ENCODE measurements at regions not wholly inside any gene's neighbourhood (a gene's known extent, or its start where the extent isn't known, plus 50 kb on each side); places are given as distances from the start of the nearest gene placed in this dataset.

- H3K27ac ChIP-seq (ENCODE audit: low read length) = no peak overlapping the region
- ATAC-seq (ENCODE audit: insufficient read depth, low read depth) (no peak), DNase-seq (no peak)
- H3K27me3 ChIP-seq (ENCODE audit: insufficient read depth, low read length, poor library complexity) = no peaks in the 10 kb centered on the region
- H3K4me3 ChIP-seq (ENCODE audit: low read depth in 1 of 2, low read length in 2 of 2) = no peak overlapping the region
- H3K4me1 ChIP-seq (ENCODE audit: insufficient read depth, low read length) = no peaks in the 10 kb centered on the region
- H2AFZ ChIP-seq (ENCODE audit: low read depth, low read length) = no peak overlapping the region
- no peaks in the 10 kb centered on the region for H3K9me3 ChIP-seq (ENCODE audit: insufficient read depth, low read length, severe bottlenecking)
- no peak overlapping the region for H3K9ac ChIP-seq (ENCODE audit: low read depth, low read length)
- no peaks in the 10 kb centered on the region for H4K20me1 ChIP-seq (ENCODE audit: insufficient read depth, low read length)
- H3K4me2 ChIP-seq (ENCODE audit: insufficient read depth, low read length) = no peak overlapping the region
- TF ChIP-seq EZH2 (IDR thresholded peaks at IDR 0.05; ENCODE audit: borderline replicate concordance, low read depth, low read length, severe bottlenecking) (no peak), CTCF (IDR thresholded peaks at IDR 0.05; ENCODE audit: borderline replicate concordance, extremely low read depth, low read length, poor library complexity, severe bottlenecking) (no peak)
- H3K36me3 ChIP-seq (ENCODE audit: insufficient read depth, low read length) = no peaks in the 10 kb centered on the region
- no peaks in the 10 kb centered on the region for H3K79me2 ChIP-seq (ENCODE audit: insufficient read depth, low read length)
Measured at GRCh38 chr4:177841258-177841657, 399.0 kb upstream of the AGA start.

DNA sequence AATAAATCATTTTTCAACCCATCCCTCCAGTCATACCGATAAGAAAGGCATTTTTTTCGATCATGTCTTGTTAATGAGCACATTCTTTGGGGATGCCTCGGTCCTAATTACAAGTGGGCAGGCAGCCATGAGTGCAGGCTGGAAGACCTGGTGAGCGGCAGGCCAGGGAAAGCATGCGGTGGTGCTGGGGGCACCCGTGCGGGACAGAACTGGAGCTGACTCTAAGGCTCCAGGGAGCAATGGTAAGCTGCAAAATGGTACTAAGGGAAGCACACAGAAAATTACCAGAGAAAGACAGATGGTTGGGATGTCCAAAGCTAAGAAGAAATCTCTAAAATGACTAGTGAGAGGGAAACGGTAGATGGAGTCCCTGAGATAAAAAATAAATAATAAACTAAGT is 411.0 kb upstream of the AGA start:
- no peak for ATAC-seq (ENCODE audit: insufficient read depth, low read depth)
- Histone ChIP-seq H3K4me2 (ENCODE audit: insufficient read depth, low read length) (no peak overlapping the region), H3K9ac (ENCODE audit: low read depth, low read length) (no peak overlapping the region), H2AFZ (ENCODE audit: low read depth, low read length) (no peak overlapping the region), H4K20me1 (ENCODE audit: insufficient read depth, low read length) (no peaks in the 10 kb centered on the region), H3K79me2 (ENCODE audit: insufficient read depth, low read length) (no peaks in the 10 kb centered on the region), H3K4me3 (ENCODE audit: low read depth in 1 of 2, low read length in 2 of 2) (no peak overlapping the region), H3K36me3 (ENCODE audit: insufficient read depth, low read length) (no peaks in the 10 kb centered on the region), H3K27ac (ENCODE audit: low read length) (no peak overlapping the region), H3K27me3 (ENCODE audit: insufficient read depth, low read length, poor library complexity) (no peaks in the 10 kb centered on the region), H3K9me3 (ENCODE audit: insufficient read depth, low read length, severe bottlenecking) (no peaks in the 10 kb centered on the region), H3K4me1 (ENCODE audit: insufficient read depth, low read length) (no peaks in the 10 kb centered on the region)
- TF ChIP-seq EZH2 (IDR thresholded peaks at IDR 0.05; ENCODE audit: borderline replicate concordance, low read depth, low read length, severe bottlenecking) = no peak
- TF ChIP-seq CTCF (IDR thresholded peaks at IDR 0.05; ENCODE audit: borderline replicate concordance, extremely low read depth, low read length, poor library complexity, severe bottlenecking) = no peak
- DNase-seq = no peak

DNA sequence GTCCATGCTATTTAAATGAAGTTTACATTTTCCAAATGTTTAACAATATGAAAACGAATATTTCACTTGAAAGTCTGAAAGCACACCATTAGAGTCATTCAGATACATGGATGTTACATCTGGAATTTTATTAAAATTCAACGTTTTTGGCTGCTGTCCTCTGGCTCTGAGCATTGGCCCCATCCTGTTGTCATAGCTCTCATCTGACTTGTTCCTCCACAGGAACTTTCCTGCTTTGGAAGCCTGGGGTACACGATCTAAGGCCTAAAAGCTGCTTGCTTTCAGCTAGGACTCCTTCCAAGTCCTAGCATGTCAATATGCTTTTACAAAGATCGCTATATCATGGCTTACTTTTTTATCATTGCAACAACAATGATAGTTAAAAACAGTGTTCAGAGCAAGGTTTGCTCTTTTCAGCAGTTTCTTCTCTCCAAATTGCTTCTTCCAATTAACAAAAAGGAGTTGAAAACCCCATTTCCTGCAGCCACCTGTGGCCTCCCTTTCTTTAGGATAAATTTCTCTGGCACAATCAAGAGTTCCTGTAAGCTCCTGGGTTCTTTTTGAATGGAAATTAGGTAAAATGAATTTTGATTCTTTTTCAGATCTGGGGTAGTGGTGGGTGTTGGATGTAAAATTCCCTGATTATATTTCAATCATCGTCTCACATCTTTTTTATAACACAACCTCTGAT is 413.4 kb upstream of the AGA start:
- Histone ChIP-seq H3K79me2 (ENCODE audit: insufficient read depth, low read length) (no peaks in the 10 kb centered on the region), H2AFZ (ENCODE audit: low read depth, low read length) (no peak overlapping the region), H3K4me2 (ENCODE audit: insufficient read depth, low read length) (no peak overlapping the region), H3K27ac (ENCODE audit: low read length) (no peak overlapping the region), H3K27me3 (ENCODE audit: insufficient read depth, low read length, poor library complexity) (no peaks in the 10 kb centered on the region), H3K9ac (ENCODE audit: low read depth, low read length) (no peak overlapping the region), H3K4me3 (ENCODE audit: low read depth in 1 of 2, low read length in 2 of 2) (no peak overlapping the region), H3K36me3 (ENCODE audit: insufficient read depth, low read length) (no peaks in the 10 kb centered on the region), H3K9me3 (ENCODE audit: insufficient read depth, low read length, severe bottlenecking) (no peaks in the 10 kb centered on the region), H4K20me1 (ENCODE audit: insufficient read depth, low read length) (no peaks in the 10 kb centered on the region), H3K4me1 (ENCODE audit: insufficient read depth, low read length) (no peaks in the 10 kb centered on the region)
- no peak for DNase-seq
- no peak for ATAC-seq (ENCODE audit: insufficient read depth, low read depth)
- TF ChIP-seq EZH2 (IDR thresholded peaks at IDR 0.05; ENCODE audit: borderline replicate concordance, low read depth, low read length, severe bottlenecking) (no peak), CTCF (IDR thresholded peaks at IDR 0.05; ENCODE audit: borderline replicate concordance, extremely low read depth, low read length, poor library complexity, severe bottlenecking) (no peak)
